ENCODE measurements at regions not wholly inside any gene's neighbourhood (a gene's known extent, or its start where the extent isn't known, plus 50 kb on each side); places are given as distances from the start of the nearest gene placed in this dataset.

DNA sequence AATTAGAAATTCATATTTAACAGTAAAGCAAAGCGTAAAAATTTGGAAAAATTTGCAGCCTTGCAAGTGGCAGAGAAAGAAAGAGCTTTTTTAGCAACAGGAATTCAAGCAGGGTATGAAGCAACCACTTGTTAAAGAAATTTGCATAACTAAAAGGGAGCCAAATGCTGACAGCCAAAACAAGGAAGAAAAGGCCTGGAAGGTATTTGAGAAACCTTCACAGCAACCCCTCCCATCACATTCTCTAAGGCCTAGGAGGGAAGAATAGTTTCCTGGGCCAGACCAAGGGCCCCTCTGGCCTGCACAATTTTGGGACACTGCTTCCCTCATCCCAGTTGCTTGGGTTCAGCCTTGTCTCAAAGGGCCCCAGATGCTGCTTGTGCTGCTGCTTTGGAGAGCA, 672.4 kb upstream of the TMPRSS15 start:
- no peak for TF ChIP-seq CTCF (IDR thresholded peaks at IDR 0.05)
- TF ChIP-seq POLR2A (IDR thresholded peaks at IDR 0.05), result no peak

Measured in heart left ventricle (tissue), 13 donors.